ENCODE measurements at regions not wholly inside any gene's neighbourhood (a gene's known extent, or its start where the extent isn't known, plus 50 kb on each side); places are given as distances from the start of the nearest gene placed in this dataset.

DNA sequence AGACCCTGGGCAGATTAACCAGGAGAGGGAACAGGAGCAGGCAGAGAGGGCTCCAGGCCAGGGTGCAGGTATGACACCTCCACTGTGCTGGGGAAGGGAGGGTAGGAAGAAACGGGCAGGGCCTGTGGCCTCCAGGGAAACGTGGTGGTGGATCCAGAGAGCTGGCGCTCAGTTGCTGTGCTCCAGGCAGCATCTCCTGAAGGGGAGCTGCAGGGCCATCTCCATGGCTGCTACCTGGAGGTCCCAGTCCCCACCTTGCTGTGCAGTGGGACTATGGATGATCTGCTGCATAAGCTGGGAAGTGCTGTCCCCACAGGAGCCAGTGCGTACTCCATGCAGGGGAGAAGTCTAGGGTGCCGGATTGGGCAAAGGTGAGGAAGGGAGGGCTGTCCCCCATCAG lies 125.9 kb upstream of the RUNX3 start:
- no peak for DNase-seq (ENCODE audit: low spot score)

DNA sequence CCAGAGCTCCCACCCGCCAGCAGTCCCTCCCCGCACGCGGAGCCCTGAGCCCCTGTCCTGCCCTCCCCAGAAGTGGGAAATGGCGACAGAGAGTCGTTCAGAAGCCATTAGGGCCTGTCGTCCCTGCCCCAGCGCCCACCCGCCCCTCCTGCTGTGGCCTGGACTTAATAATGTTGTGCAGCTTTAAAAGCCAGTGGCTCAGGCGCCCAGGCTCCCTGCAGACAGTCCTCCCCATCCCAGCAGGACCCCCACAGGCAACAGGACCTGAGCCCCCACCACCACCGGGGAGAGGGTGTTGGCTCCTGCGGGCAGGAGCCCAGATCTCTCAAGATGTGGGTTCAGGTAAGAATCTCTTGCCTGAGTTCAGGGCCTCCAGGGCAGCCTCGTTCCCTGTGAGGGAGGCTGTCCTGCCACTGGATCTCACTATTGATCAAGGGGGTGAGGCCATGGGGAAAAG lies 125.3 kb upstream of the RUNX3 start:
- DNase-seq (ENCODE audit: low spot score), result no peak

DNA sequence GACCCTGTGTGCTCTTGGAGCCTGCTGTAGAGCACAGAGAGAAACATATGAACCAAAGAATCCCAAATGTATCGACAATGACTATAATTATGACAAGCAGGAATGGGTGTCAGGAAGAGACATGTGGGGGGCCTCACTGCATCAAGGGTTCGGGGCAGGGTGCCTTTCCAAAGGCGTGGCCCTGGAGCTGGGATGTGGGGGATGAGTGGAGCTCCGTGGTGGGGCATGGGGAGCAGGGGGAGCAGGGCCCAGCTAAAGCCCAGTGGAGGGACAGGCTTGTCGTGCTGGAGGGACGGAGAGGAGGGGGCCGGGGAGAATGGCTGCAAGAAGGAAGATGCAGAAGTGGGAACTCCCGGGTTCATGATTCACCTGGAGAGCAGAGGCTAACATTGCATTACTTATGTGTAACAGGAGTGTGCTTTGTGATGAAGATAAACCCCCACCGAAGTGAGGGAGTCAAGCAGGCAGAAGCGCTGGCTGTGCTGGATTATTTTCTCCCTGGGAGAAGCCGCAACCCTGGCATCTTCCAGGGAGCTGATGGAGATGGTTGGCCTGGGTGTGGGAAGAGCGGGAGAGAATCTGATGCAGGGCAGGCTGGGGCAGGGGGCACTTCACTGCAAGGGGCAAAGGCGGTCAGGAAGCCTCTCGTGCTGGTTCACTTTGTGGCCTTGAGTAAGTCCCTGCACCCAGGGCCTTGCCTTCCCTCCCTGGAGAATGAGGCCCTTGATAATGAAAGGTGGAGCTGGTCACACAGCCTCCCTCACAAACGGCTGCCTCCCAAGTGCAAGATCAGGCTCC lies 124.6 kb upstream of the RUNX3 start:
- no peak for DNase-seq (ENCODE audit: low spot score)

DNA sequence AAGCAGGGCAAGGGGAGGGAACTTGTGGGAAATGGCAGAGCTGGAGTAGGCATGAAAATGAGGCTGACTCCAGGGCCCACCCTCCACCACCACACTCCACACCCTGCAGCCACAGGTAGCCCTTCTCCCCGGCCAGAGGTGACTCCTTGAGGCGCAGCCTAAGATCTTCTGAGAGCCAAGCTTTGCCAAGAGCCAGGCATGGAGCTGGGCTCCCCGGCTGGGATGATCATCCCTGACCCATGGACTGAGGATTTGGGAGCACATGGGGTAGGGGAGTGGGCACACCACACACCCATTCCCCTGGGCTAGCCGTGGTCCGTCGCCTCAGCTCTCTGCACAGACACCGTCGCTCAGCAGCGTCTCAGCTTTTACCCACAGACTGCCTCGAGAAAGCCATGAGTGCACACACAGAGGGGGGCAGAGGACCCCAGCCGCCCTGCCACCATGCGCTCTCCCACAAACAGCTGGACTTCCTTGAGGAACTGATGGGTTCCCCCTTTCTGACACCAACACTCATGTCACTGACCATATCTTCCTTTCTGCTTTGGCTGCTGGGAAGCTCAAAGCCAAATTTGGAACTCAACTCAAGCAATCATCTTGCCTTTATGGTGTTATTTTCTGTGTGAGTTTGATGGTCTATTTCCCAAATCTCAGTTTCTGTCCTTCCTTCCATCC lies 123.6 kb upstream of the RUNX3 start:
- DNase-seq (ENCODE audit: low spot score), result no peak

DNA sequence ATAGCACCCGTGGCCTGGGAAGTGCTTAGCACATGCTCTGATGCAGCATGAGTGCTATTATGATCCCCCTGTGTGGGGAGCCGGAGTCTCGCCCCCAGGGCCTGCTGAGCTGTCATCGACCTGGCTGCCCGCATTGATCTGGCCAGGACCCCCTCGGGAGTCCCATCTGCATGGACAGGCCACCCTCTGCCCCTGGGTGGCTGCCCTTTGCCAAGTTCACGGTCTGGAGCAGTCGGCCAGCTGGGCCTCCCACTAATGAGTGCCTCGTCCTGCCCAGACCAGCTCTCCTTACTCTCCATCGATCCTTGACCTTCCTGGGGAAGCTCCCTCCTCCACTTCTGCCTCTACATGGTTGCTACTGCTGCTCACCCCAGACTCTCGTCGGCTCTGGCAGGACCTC lies 121.8 kb upstream of the RUNX3 start:
- DNase-seq (ENCODE audit: low spot score), result no peak

DNA sequence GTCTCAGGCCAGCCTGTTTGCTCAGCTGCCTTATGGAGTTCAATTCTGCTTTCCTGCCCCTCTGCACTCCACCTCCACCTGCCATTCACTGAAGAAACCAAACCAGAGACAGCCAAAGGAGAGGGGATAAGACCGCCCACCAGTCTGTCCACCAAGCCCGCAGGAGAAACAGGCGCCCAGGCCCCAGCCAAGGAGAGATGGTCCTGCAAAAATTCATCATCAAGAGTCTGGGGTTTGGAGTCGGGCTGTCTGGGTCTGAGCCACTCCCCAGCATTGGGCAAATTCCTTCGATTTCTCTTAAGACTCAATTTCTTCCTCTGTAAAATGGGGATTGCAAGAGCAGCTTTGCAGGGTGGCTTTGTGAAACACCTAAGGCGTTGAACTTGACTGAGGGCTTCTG lies 121.4 kb upstream of the RUNX3 start:
- DNase-seq (ENCODE audit: low spot score), result no peak

DNA sequence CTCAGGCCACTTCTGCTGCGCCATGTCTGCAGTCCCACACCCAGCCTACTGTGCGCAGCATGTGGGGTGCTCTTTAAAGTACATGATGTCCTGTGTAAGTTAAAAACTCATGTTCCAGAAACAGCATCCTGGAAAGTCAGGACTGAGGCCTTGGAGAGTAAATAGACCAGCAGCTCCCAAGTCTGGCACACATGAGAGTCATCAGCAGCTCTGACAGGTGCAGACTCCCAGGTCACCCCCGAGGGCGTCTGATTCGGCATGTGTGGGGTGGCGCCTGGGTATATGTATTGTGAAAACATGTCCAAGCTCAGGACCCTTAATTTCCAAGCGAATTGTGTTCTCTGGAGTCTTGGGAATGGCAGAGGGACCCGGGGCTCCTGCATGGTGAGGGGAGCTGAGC lies 120.1 kb upstream of the RUNX3 start:
- no peak for DNase-seq (ENCODE audit: low spot score)

DNA sequence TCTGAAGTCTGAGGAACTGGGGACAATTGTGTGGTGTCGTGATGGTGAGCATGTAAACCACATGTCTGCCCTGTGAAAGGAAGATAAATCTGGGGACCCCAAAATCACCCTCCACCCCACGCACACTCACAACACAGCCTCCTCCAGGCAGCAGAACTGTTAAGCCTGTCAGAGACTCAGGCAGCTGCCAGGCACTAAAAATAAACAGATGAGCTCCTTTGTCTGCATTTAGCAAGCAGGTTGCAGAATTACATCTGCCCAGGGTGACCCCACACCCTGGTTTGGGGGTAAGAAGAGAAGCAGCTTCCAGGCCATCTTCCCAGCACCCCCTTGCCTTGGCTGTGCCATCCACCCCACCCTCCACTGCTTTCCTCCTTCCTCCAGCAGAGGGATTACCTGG lies 119.1 kb upstream of the RUNX3 start:
- DNase-seq (ENCODE audit: low spot score), result no peak

DNA sequence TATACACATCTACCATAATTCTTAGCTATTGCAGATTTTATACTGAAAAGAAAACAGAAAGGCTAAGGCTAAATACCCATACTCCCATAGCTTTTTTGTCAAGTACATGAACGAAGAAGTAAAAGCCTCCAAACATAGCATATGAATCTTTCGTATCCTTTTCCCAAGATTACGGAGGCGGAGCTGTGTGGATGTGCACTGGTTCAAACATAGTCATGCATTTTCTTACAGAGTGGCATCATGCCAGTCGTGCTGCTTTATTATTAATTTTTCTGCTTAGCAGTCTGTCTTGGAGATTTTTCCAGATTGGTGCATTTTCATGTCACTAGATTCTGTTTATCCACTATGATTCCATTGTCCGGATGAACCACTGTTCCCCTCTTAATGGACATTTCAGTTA lies 118.7 kb upstream of the RUNX3 start:
- no peak for DNase-seq (ENCODE audit: low spot score)

DNA sequence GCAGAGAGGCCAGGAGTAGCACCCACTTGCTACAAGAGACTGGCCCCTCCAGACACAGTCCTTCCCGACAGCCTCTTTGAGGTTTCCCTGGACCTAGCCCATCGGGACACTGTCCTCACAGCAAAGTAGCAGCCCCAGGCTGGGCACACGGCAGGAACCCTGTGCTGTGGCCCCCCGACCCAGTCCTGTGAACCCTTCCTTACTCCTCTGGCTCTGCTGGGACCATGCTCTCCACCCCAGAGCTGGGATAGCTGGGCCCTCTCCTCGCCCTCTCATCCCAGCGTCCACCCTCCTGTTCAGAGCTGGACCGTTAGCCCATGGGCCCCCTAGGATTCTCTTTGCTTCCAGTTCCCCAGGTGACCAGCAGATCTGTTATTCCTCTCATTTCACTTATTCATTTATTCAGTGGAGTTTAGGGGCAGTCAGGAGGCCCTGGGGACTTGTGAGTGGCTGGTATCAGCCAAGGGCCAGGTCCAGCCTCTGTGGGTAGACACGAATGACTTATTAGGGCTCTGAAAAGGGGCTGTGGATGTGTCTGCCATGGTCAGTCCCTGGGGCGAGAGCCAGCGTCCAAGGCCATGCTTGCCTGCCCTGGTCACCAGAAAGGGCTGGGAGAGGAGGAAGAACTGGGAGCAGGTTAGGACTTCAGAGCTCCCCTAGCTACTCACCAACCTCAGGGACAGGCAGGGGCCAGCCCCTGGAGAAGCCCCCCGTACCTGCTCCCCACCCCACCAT lies 117.6 kb upstream of the RUNX3 start:
- DNase-seq (ENCODE audit: low spot score), result no peak

DNA sequence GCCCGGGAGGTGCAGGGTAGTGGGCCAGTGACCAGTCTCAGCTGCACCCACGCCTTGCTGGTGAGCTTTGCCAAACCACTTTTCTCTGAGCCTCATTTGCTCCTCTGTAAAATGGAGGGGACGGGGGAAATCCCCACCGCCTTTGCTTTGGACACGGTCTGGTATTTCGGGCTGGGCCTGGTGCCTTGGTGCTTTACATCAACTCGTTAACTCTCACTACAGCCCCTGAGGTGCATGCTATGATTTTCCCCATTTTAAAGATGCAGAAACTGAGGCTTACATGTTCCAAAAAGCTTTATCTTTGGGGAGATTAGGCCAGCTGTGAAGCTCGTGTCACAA lies 116.1 kb upstream of the RUNX3 start:
- DNase-seq (ENCODE audit: low spot score), result no peak

DNA sequence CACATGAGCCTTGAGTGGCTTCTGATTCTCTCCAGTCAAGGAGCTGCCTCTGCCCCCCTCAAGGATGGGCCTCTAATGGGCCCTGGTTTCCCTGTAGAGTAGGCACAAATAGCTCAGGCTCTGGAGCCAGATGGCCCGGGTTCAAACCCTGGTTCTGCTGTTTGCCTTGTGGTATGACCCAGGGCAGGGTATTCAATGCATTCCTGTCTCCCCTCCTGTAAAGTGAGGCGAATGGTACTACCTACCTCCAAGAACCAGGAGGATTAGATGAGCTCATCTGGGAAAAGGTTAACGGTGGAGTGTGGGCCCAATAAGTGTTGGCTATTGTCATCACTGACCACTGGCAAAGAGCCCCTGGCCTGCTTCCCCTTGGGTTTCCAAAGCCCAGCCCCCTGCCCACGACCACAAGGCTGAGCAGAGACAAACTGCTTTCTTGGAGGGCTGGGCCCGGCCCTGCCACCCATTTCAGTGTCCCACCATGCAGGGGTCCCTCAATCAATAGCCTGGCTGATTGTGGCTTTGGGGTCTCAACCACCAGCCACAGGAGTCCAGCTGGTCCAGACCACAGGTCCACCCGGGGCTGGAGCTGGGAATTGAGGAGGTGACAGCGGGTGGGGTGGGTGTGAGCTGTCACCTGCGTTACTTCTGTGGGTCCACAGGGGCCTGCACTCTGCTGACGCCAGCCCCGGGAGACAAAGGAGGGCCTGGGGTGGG lies 115.6 kb upstream of the RUNX3 start:
- DNase-seq (ENCODE audit: low spot score), result no peak

DNA sequence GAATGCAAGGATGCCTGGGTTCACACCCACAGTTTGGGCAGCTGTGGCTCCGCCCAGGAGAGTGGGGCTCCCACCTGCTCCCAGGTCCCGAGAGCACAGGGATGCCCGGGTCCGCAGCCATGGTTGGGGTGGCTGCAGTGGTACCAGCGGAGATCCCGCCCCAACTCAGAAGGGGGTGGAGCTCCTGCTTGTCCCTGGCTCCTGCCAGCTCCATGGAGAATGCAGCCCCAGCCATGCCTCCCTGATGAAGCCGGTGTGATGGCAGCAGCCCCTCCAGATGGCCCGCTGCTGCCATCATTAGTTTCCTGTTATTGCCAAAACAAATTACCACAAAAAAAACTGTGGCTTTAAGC lies 113.1 kb upstream of the RUNX3 start:
- no peak for DNase-seq (ENCODE audit: low spot score)

DNA sequence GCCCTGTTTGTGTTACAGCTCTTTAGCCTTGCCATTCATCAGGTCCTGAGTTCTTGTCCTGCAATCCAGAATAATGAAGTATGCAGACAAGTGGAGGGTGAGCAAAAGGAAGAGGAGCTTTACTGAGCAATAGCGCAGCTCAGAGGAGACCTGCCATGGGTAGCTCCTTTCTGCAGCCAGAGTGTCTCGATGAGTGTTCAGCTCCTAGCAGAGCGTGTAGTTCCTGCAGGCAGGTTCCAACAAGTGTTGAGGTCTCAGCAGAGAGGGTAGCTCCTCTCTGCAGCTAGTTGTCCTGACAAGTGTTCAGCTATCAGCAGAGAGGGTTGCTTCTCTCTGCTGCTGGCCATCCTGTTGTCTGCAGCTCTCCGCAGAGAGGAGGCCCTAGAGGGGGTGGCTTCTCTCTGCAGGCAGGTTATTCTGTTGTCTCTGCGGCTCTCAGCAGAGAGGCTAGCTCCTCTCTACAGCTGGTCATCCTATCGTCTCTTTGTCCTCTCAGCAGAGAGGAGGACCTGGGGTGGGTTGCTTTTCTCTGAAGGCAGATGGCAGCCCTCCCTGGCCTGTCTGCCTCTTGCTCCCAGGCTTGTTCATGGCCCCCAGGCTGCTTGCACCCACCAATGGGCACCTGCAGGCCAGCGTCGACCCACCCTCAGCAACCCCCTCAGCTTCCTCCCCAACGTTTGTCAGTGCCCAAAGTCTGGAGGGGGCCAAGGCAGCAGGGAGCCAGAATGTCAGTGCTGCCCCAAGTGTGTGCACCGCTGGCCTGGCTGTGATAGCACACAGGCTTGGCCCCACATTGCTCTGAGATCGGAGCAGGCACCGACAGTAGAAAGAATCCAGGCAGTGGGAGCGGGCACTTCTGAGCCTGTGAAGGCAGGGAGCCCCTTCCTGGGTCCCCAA lies 112.5 kb upstream of the RUNX3 start:
- DNase-seq (ENCODE audit: low spot score), result no peak

DNA sequence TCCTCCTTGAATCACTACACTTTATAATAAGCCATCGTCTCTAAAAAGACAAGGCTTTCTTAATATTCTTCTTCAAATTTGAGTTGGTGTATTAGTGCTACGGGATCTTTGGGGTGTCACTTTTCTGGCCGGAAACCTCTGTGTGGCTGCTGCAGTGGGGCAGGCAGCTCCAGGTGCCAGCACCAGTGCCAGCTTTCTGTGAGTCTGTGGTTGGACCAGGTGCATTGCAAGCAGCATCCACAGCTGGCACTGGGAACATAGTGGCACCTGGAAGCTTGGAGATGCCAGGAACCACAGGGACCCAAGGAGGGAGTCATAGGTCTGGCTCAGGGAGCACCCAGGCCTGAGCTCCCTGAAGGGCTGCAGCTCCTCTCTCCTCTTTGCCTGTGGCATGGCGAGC lies 111.8 kb upstream of the RUNX3 start:
- DNase-seq (ENCODE audit: low spot score), result no peak

DNA sequence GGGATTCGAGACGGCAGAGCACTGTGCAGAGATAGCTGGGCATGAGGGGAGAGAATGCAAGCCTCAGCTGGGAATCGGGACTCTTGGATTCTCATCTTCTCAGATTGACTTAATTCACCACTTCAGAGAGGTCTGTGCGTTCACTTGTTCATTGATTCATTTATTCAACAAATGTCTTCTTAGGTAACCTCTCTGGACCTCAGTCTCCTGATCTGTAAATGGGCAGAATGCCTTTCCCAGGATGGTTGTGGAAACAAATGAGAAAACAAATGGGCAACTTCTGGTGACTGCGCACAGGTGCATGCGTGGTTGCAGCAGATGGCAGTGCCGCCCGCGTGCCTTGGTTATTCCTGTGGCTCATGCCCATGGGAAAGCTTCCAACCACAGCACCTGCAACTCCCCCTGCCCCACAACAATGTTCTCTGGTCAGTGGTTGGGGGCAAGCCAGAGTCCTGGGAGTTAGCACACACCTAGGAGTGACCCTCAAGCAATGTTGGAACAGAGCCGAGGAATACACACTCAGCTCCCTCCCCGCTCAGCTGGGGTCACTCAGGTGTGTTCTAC lies 110.1 kb upstream of the RUNX3 start:
- no peak for DNase-seq (ENCODE audit: low spot score)

DNA sequence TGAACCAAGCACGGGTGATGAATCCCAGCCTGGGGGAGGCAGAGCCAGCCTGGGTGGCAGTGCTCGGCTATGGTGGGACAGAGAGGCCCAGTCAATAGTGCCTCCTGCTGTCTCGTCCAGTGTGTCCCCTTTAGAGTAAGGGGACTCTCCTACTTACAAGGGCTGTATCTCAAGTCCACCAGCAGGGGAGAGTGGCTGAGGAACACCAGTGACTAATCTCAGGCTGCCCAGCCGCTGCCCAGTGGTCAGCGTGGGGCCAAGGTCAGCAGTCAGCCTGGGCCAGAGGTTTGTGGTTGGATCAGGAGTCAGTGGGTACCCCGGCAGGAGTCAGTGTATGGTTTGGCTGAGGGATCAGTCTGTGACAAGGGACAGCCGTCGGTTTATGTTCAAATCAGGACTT lies 109.2 kb upstream of the RUNX3 start:
- DNase-seq (ENCODE audit: low spot score), result no peak

DNA sequence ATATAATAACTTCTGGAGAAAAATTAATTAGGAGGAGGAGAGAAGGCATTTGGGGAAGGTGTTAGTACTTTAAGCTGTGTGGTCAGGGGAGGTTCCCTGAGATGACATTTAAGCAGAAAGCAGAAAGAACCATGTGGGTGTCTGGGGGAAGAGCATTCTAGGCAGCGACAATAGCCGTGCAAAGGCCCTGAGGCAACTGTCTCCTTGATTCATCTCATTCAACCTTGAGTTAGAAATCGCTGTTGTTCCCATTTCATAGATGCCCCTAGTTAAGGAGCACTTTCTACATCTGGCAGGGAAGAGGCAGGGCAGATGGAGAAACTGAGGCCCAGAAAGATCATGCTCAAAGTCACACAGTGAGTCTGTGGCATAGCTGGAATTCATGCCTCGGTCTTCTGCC lies 108.6 kb upstream of the RUNX3 start:
- DNase-seq (ENCODE audit: low spot score), result no peak

DNA sequence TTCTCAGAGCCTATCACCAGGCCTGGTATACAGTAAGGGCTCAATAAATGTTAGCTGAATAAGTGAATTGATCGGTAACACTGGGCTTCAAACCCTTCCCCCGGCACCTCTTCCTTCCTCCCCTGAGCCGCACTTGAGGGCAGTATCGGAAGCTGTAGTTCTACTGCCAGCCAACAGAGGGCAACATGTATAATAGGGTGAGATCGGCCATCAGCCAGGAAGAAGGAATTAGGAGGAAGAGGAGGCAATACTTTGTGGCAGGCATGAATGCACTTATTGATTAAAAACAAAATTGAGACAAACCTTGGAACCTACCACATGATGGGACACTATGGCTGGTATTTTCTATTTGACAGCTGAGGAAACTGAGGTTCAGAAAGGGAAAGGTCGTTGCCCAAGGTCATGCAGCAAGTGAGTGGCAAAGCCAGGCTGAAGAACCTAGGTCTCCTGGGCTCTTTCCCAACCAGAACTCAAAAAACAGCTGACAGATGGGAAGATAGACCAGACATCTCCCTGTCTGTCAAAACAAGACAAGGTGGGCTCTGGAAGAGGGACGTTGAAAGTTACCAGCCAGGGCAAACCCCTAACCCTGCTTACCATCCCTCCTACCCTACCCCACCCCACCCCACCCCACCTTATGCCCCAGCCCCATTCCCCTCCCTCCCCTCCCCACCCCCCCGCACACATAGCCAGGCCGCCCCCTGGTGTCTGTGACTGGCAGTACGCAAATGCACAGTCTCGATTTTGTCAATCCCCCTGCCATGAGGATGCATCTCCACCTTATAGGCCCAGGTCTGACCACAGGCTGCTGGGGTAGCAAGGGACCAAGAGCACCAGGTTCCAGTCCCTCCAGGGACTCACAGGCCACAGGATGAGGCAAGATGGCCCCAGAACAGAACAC lies 107.3 kb upstream of the RUNX3 start:
- peak; percentile 39 for DNase-seq (ENCODE audit: low spot score)

DNA sequence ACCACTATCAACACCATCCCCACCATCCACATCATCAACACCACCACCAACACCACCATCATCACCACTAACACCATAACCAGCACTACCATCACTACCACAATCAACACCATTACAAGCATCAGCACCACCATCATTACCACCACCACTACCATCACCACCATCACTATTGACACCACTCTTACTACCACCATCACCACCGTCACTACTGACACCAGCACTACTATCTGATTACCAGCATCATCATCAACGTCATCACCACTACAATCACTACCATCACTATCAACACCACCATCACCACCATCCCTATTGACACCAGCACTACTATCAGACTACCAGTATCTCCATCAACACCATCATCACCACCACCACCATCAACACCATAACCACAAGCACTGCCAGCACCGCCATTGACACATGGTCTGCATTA lies 106.1 kb upstream of the RUNX3 start:
- DNase-seq (ENCODE audit: low spot score), result no peak
